H1 (cell line): ENCODE measurements at regions not wholly inside any gene's neighbourhood (a gene's known extent, or its start where the extent isn't known, plus 50 kb on each side); places are given as distances from the start of the nearest gene placed in this dataset.

ENCODE experiments used
- EP300 ChIP-seq, 2 experiments: IDR thresholded peaks; 1 replicate in 1 of 2; 2 replicates in 1 of 2; pipeline ENCODE4 v1.6.1; 2011 to 2012; ENCODE audit warnings: low read depth in 2 of 2, low read length in 2 of 2, mild to moderate bottlenecking in 2 of 2, borderline replicate concordance in 1 of 2, inconsistent platforms in 1 of 2, moderate library complexity in 1 of 2
- KDM5A ChIP-seq: fragments of 200-600 bp; IDR thresholded peaks from 2 replicates; pipeline ENCODE4 v1.7.1; 2012; ENCODE audit warnings: mild to moderate bottlenecking, low read length, inconsistent platforms, mixed read lengths
- RXRA ChIP-seq: IDR thresholded peaks from 2 replicates; pipeline ENCODE4 v1.6.1; 2011; ENCODE audit warnings: low read depth, mild to moderate bottlenecking, low read length, moderate library complexity; ENCODE audit not compliant: insufficient read depth
- TF ChIP-seq, protein P1 (sequence below): IDR thresholded peaks from 2 replicates; pipeline ENCODE4 v1.6.1; 2012; ENCODE audit warnings: inconsistent platforms

DNA sequence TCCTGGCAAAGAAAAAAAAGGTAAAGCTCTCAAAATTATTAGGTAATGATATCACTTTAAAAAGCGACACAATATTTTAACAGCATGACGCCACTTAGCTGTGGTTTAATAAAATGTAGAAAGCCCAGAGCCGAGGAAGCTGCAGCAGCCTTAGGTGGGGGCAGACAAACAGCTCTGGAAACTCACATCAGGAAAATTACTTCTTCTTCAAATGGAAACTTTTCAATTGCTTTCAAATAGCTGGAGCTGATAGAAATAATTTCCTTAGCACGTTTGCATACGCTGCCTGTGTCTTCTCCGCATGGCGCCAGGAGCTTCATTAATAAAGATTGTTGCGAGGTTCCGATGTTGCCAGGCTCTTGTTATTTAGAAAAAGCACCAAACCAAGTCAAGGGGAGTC is 835.3 kb upstream of the EEF2KMT start (continued):
- TF ChIP-seq EP300 (IDR thresholded peaks at IDR 0.05; ENCODE audit: borderline replicate concordance in 1 of 2, low read depth in 2 of 2, low read length in 2 of 2): no peak
- no peak for TF ChIP-seq KDM5A
- no peak for TF ChIP-seq RXRA
- TF ChIP-seq, protein P1, sequence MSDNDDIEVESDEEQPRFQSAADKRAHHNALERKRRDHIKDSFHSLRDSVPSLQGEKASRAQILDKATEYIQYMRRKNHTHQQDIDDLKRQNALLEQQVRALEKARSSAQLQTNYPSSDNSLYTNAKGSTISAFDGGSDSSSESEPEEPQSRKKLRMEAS: no peak
